Endothelial cell of umbilical vein (primary cell): ENCODE measurements at regions not wholly inside any gene's neighbourhood (a gene's known extent, or its start where the extent isn't known, plus 50 kb on each side); places are given as distances from the start of the nearest gene placed in this dataset.

Experiments used
- BruUV-seq: library from RNA; stranded (reverse); fragments of 400-500 nt; replicated peaks from 2 replicates; lab custom pipeline; 2021; lab: Mats Ljungman, UMichigan
- CTCF ChIA-PET: fragments of 300-600, 350-600 bp; sonication (Branson Sonifier 250); formaldehyde crosslinking; loops from one replicate; lab custom pipeline; 2021; ENCODE audit warnings: antibody characterized with exemption, inconsistent platforms; lab: Charles Lee
- POLR2A ChIA-PET: fragments of 300-600, 350-600 bp; sonication (Branson Sonifier 250); formaldehyde crosslinking; loops from one replicate; lab custom pipeline; 2021; ENCODE audit warnings: antibody characterized with exemption, inconsistent platforms; lab: Charles Lee
- DNase-seq: peaks from one replicate; pipeline ENCODE4 v3.0.0-alpha.2; 2011; ENCODE audit warnings: low read depth, low spot score
- FAIRE-seq: peaks from 2 replicates; lab custom pipeline; 2011; peaks lifted over from hg19 to GRCh38; lab: Jason Lieb, UNC
- H2AFZ ChIP-seq: 2 replicates; pipeline ENCODE4 v1.6.0; 2012; ENCODE audit warnings: low read depth, low read length, control low read depth, inconsistent platforms
- H3K27ac ChIP-seq: 2 replicates; pipeline ENCODE4 v1.5.1; 2011; ENCODE audit warnings: low read depth, mild to moderate bottlenecking, control low read depth, low read length, moderate library complexity; ENCODE audit not compliant: insufficient read depth
- H3K27me3 ChIP-seq, 2 experiments: 2 replicates each; pipeline versions ENCODE4 v1.6.0 to v1.6.1; 2011; ENCODE audit warnings: low read length in 2 of 2, mixed read lengths in 1 of 2; ENCODE audit not compliant: control insufficient read depth in 2 of 2, insufficient read depth in 2 of 2
- H3K36me3 ChIP-seq, 2 experiments: 2 replicates in 1 of 2; 3 replicates in 1 of 2; pipeline ENCODE4 v1.5.1; 2011; ENCODE audit warnings: low read length in 2 of 2, mild to moderate bottlenecking in 1 of 2, moderate library complexity in 1 of 2; ENCODE audit not compliant: control insufficient read depth in 2 of 2, insufficient read depth in 2 of 2; ENCODE audit errors: extremely low read depth in 1 of 2
- H3K4me1 ChIP-seq: 3 replicates; pipeline ENCODE4 v1.5.1; 2011; ENCODE audit warnings: mild to moderate bottlenecking, low read length; ENCODE audit not compliant: control insufficient read depth, insufficient read depth; ENCODE audit errors: extremely low read depth
- H3K4me2 ChIP-seq: 2 replicates; pipeline ENCODE4 v1.6.1; 2011; ENCODE audit warnings: low read length, control low read depth, mixed read lengths; ENCODE audit not compliant: insufficient read depth
- H3K4me3 ChIP-seq, 3 experiments: fragments of 200-600 bp in 1 of 3; sonication (generic), shearing (Covaris generic) in 1 of 3; replicated peaks in 1 of 3; 2 replicates each; pipeline ENCODE4 v1.5.1; 2011 to 2016; ENCODE audit warnings: control low read depth in 3 of 3, low read length in 3 of 3, mild to moderate bottlenecking in 2 of 3, inconsistent platforms in 1 of 3, low read depth in 1 of 3, moderate library complexity in 1 of 3; ENCODE audit not compliant: insufficient read depth in 1 of 3
- H3K79me2 ChIP-seq: 2 replicates; pipeline ENCODE4 v1.6.0; 2012; ENCODE audit warnings: low read length, inconsistent platforms; ENCODE audit not compliant: control insufficient read depth, insufficient read depth
- H3K9ac ChIP-seq: replicated peaks from 2 replicates; pipeline ENCODE3; 2011; ENCODE audit warnings: low read length, control low read depth; ENCODE audit not compliant: insufficient read depth; ENCODE audit errors: extremely low read depth
- H3K9me1 ChIP-seq: replicated peaks from 3 replicates; pipeline ENCODE4 v1.6.0; 2011; ENCODE audit warnings: mild to moderate bottlenecking, low read length; ENCODE audit not compliant: control insufficient read depth, insufficient read depth; ENCODE audit errors: extremely low read depth
- H3K9me3 ChIP-seq: replicated peaks from 2 replicates; pipeline ENCODE4 v1.5.1; 2012; ENCODE audit warnings: low read length, inconsistent platforms; ENCODE audit not compliant: control insufficient read depth, insufficient read depth
- H4K20me1 ChIP-seq: replicated peaks from 2 replicates; pipeline ENCODE3; 2011; ENCODE audit warnings: mild to moderate bottlenecking, low read length; ENCODE audit not compliant: control insufficient read depth, insufficient read depth; ENCODE audit errors: extremely low read depth
- CTCF ChIP-seq, 2 donors: IDR thresholded peaks; 1 replicate in 1 of 2; 2 replicates in 1 of 2; pipeline ENCODE4 v1.5.1; 2011; ENCODE audit warnings: low read length in 2 of 2, mild to moderate bottlenecking in 2 of 2, moderate library complexity in 2 of 2, control low read depth in 1 of 2, inconsistent platforms in 1 of 2, low read depth in 1 of 2; ENCODE audit not compliant: insufficient read depth in 1 of 2; ENCODE audit errors: extremely low read depth in 1 of 2
- EZH2 ChIP-seq: IDR thresholded peaks from 2 replicates; pipeline ENCODE4 v1.6.1; 2012; ENCODE audit warnings: borderline replicate concordance, low read depth, mild to moderate bottlenecking, moderate library complexity, low read length, inconsistent platforms; ENCODE audit not compliant: severe bottlenecking
- GATA2 ChIP-seq: IDR thresholded peaks from 2 replicates; pipeline ENCODE4 v1.7.0; 2011; ENCODE audit warnings: low read depth, mild to moderate bottlenecking, moderate library complexity, mixed read lengths, low read length; ENCODE audit not compliant: insufficient read length, insufficient read depth
- JUN ChIP-seq: IDR thresholded peaks from 2 replicates; pipeline ENCODE4 v1.6.1; 2011; ENCODE audit warnings: borderline replicate concordance, low read depth; ENCODE audit not compliant: insufficient read length, insufficient read depth
- POLR2A ChIP-seq: IDR thresholded peaks from 2 replicates; pipeline ENCODE4 v1.6.1; 2012; ENCODE audit warnings: low read depth, mild to moderate bottlenecking, control low read depth, low read length
- dilution Hi-C: fragments of 300-500 bp; cut with MboI; formaldehyde crosslinking; loops from one replicate; pipeline ENCODE4 v1.15.0; 2019; ENCODE audit warnings: low sequenced_read_pairs; ENCODE audit not compliant: extremely low pct_ligation_motif_present
- intact Hi-C: fragments of 100-400 bp; cut with micrococcal nuclease; formaldehyde crosslinking; loops from one replicate; pipeline ENCODE4 v1.10.0; 2022
- TF ChIP-seq, protein P1 (sequence below): IDR thresholded peaks from 2 replicates; pipeline ENCODE4 v1.6.1; 2011; ENCODE audit not compliant: insufficient read depth, insufficient read length

GRCh38 chr12:91982946-91983345 lies 162.7 kb downstream of the BTG1 start:
- FAIRE-seq, result no peak
- Histone ChIP-seq H3K4me3 (no peak overlapping the region), H3K36me3 (no peaks in the 10 kb centered on the region), H3K79me2 (no peaks in the 10 kb centered on the region), H2AFZ (no peak overlapping the region), H4K20me1 (no peaks in the 10 kb centered on the region), H3K27ac (no peak overlapping the region), H3K27me3 (no peaks in the 10 kb centered on the region), H3K9me1 (no peaks in the 10 kb centered on the region), H3K4me2 (no peak overlapping the region), H3K9ac (no peak overlapping the region), H3K4me1 (peaks cover 33% of the 10 kb centered on the region), H3K9me3 (no peaks in the 10 kb centered on the region)
- DNase-seq, result no peak
- BruUV-seq, result no TSS peak
- ChIA-PET POLR2A (interaction anchor here (1.0 kb wide), 1 partner anchor 163 kb away, joined by 4 read pairs; the partner anchor contains the start of gene BTG1), CTCF (interaction anchor here (1.2 kb wide), 1 partner anchor 171 kb away, joined by 3 read pairs; no protein-coding TSS in a partner anchor)
- dilution Hi-C loops (no loop called here), intact Hi-C loops (no loop called here)
- no peak for TF ChIP-seq JUN
- TF ChIP-seq CTCF (IDR thresholded peaks at IDR 0.05; ENCODE audit: extremely low read depth in 1 of 2, insufficient read depth in 1 of 2, low read depth in 1 of 2, low read length in 2 of 2), result no peak
- TF ChIP-seq GATA2, result no peak
- no peak for TF ChIP-seq POLR2A
- TF ChIP-seq, protein P1, sequence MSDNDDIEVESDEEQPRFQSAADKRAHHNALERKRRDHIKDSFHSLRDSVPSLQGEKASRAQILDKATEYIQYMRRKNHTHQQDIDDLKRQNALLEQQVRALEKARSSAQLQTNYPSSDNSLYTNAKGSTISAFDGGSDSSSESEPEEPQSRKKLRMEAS, result no peak
- TF ChIP-seq EZH2, result no peak
